T-helper 1 cell (primary cell): ENCODE measurements at regions not wholly inside any gene's neighbourhood (a gene's known extent, or its start where the extent isn't known, plus 50 kb on each side); places are given as distances from the start of the nearest gene placed in this dataset.
"Not testable (repeated sequence)": the region's sequence is repeated elsewhere in the genome, so short reads cannot be mapped to it uniquely, and the experiment has no call there.

Experiments used
- DNase-seq, 5 donors: peaks; one replicate each; pipeline ENCODE4 v3.0.0-alpha.2; 2012 to 2020

DNA sequence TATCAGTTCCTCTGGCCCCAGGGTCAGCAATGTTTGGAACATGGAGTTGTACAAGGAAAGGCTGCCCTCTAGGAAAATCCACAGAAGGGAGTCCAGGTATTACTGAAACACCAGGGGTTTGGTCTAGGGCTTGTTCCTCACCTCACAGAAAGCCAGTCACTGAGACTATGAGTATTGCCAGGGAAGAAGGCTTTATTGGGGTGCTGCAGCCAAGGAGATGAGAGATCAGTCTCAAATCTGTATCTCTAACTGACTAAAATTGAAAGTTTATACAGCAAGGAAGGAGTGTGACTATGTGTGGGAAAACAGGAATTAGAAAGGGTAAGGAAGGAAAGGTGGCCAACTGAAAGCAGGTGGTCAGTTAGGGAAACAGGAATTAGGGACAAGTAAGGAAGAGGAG, 172.3 kb downstream of the LYPLAL1 start:
- DNase-seq, result no peak

DNA sequence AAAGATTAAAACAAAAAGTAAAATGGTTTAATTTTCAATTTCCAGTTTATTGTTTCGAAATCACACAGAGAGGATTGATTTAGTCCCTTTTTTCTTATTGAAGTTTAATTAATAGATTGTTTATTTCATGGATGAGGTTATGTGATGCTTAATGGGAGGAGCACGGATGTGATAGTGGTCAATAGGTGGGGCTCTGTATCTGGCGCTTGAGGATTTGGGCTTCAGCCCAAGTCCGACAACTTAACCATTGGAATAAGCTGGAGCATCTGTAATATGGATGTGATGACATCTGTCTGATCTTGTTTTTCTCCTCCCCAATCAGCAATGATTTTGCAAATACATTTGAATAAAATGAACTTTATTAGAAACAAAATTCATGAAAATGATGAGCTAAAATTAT, 169.2 kb downstream of the LYPLAL1 start:
- DNase-seq, result no peak

DNA sequence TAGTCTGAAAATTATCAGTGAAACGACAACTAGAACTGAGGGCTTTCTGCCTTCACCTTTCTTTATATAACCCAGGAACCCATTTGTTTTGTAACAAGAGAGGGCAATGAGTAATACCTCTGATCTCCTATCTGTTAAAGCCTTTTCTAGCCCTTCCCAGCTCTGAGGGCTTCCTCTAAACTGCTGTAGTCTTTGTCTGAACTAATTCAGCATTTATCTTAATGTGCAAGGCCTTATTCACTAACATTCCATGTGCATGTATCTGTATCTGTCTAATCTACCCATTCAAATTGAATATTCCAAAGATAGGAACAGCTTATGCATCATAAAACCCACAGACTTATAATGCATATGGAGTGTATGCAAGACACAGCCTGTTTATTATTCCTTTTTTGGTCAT, 167.1 kb downstream of the LYPLAL1 start:
- DNase-seq, result no peak

DNA sequence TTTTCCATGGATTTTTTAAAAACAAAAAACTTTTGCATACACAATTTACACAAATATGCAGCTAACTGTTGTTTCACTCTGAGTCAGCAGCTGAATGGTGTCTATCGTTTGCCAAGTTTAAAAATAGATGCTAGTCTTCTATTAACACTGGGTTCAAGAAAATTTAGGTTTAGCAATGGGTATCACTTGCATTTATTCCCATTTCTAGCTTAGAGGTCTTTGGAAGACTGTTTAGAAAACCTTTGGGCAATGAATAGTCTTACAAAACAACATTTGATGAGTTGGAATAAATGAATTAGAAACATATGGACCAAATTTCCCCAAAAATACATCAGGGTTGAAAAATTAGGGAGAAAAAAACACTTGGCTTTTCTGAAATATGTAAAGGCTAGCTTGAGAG, 165.8 kb downstream of the LYPLAL1 start:
- no peak for DNase-seq

DNA sequence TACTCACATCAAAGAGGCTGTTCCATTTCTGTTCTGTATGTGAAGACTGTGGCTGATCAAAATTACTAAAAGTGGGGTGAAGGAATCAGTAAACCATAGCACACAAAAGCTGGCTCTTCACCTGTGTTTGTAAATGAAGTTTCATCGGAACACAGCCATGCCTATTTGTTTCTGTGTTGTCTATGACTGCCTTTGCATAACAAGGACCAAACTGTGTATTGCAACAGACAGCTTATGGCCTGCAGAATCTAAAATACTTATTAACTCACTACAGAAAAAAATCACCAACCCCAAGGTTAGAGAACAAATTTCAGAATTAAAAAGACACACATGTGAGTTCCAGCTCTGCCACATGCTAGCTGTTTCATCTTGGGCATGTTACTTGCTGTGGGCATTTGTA, 163.9 kb downstream of the LYPLAL1 start:
- DNase-seq, result no peak

DNA sequence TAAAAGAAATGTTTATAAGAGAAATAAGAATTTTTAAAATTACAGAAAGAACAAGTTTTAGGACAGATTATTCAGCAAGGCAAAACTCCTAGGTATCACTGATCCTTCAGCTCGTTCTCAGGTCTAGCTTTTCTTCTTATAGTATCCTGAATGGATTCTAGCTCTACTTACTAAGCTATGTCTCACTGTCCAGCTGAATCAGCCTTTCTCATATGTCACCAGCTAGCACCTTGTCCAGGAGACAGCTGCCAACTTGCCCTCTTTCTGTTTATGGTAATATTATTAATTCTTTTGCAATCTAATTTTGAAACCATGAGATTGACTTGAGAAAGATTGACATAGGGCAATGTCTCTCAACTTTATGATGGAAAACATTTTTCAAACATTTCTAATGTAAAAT, 159.9 kb downstream of the LYPLAL1 start:
- DNase-seq, result no peak

DNA sequence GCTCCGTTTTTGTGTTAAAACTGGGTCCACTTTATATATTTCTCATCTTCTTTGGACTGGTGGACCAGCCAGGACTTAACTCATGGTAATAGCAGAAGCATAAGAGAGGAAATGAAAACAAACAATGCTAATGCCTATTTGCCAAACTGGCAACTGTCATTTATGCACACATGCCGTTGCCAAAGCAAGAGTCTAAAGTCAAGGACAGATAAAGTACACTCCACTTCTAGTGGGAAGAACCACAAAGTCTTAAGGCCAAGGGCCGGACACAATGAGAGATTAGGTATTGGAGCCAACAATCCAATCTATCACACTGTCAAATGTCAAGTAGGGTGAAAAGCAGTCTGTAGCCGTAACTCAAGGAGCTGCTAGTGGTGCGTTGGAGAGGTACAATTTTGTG, 157.7 kb downstream of the LYPLAL1 start:
- no peak for DNase-seq

DNA sequence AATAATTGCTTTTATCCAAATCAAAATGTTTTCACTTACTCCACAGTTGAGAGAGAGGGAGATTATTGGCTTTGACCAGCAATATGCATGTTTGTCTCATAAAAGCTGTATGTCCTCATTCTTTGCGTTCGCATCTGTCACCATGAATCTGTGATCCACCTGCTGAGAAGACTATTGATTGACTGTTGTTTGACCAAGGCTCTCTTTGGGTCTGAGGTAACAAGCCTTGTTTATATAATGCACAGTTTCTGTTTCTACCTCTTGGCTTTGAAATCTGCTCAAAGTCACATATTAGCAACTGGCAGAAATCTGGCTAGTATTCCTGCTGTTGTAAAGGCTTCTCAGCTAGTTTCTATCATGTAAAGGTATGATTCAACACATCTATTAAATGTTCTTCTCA, 157.0 kb downstream of the LYPLAL1 start:
- DNase-seq, result no peak

DNA sequence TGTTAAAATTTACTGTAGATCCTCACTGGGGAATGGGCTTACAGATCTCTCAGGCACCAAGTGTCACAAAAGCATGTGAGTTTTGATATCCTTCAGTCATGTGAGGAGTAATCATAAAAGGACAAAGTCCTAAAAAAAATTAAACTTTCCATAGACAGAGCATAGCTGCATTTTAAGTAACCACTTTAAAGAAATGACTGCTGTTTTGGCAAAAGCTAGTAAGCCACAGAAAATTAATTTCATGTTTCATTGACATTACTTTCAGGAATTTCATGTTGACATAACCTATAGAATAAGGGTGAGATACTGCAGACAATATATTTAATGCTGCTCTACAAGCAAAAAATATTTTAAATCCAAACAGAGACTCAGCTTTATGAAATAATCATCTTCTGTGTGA, 156.3 kb downstream of the LYPLAL1 start:
- DNase-seq, result no peak

DNA sequence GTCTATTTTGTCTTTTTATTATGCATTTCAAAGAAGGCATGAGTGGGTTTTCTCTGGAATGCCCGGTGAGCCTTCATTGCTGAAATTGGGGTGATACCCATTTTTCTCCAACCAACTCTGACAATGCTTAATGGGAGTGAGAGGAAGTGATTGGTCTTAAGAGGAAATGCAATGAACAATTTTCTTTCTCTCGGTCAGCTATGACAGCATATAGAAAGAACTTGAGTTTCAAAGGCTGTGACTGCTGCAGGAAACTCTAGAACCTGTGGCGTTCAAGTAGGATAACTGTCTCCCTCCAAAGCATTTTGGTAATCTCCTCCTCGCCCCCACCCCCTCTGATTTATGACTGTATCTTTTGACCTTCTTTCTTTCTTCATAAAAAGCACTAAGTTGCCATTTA, 155.9 kb downstream of the LYPLAL1 start:
- no peak for DNase-seq

DNA sequence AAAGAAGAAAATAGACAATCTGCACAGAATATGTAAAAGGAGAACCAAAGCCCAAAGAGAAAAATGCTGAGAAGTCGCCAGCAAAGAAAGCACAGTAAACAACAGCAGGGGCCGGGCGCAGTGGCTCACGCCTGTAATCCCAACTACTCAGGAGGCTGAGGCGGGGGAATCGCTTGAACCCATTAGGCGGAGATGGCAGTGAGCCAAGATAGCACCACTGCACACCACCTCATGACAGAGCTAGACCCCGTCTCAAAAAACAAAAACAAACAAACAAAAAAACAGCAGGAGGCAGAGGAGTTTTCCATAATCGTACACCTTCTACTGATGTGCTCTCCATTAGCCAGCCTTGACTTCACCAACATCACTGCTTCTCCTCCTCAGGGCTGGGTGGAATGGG, 153.2 kb downstream of the LYPLAL1 start:
- DNase-seq, result no peak

DNA sequence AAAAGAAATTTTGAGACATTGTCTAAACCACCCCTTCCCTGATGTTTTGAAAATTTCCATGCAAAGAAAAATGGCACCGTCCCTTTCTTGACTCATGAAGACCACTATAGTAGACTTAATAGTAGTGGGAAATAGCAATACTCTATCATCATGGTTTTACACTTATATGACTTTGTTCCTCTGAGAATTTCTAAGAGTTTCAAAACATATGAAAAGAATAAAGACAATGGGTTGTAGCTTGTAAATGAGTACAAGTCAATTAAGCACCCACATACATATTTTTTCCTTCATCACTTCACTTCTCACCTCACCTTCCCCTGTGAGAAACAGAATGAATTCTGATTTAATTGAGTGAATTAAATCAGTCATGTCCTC, 151.7 kb downstream of the LYPLAL1 start:
- no peak for DNase-seq

DNA sequence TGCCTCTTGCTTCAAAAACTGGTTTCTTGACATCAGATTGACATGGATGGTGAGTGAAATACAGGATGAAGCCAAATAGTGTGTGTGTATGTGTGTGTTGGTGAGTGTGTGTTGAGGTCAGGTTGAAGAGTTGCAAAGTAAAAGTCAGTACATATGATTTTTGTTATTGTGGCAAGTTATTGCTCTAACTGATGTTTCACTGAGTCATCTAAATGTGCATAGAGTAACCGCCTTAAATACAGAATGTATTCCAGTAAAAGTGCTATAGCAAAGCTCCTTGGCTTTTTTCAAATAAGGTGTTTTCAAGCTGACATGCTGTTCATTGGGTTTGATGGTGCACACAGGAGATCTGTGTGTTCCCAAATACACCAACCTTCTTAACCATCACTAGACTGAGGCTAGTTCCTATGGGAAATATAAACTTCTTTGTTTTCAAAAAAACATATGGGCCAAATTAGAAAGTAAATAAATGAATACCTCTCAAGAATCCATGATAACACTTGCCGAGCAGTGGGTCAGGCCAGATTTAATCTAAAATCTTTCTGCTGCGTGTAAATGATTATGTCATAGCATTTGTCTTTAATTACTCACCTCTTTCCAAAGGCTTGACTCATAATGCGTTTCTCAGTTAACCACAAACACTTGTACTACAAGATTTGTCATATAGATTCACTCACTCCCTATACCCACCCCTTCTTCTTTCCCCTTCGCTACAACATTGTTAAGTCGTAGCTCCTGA, 151.1 kb downstream of the LYPLAL1 start:
- peak in 1 of 5 donors; percentile 48 for DNase-seq

DNA sequence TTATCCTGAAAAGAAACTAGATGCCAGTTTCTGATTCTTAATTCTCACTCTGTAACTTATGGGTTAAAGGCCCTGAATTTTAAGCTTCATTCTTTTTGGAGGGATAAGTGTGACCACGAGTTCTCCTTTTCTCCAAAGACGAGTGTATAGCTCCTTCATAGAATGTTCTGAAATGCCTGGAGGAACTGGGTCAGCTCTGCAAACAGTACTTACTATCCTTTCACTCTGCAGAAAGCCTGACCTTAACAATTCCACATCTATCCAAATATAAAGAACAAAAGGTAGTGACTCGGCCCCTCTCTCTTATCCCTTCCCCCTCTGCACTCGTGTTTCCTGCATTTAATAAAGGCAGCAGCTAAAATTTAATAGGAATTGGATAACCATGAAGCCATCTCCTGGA, 150.5 kb downstream of the LYPLAL1 start:
- DNase-seq, result no peak

DNA sequence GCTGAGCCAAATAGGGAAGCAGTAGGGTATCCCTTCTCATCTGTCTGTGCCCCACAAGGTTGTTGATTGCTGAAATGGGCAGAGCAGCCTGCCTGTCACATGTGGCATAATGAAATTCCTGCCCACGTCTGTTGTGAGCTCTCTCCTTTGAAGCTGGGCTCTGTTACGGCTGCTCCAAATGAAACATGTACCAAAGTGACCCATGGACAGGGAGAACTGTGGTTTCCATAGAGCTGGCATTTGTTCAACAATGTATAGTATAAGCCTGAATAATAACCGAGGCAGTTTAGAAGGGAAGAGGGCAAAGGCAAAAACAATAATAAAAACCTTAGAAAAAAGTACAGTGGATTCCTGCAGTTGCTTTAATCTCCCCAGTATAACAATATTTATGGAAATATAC, 149.7 kb downstream of the LYPLAL1 start:
- DNase-seq, result no peak

DNA sequence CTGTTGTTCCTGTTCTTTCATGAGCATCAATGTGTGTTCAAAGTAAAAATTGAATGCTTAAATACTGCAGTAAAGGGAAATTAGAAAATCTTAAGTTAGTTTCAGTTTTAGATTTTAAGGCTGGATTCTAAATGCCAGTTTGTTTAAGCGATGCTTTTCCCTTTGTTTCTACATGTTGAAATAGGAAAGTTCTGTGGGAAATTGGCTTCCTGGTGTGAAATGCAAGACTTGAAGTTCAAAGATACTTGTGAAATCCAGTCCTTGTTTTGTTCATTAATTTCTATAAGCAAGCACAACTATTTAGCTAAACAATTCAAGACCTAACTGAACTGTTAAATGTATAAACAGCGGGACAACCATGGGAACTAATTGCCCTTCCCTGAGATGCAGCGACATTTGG, 149.1 kb downstream of the LYPLAL1 start:
- no peak for DNase-seq

DNA sequence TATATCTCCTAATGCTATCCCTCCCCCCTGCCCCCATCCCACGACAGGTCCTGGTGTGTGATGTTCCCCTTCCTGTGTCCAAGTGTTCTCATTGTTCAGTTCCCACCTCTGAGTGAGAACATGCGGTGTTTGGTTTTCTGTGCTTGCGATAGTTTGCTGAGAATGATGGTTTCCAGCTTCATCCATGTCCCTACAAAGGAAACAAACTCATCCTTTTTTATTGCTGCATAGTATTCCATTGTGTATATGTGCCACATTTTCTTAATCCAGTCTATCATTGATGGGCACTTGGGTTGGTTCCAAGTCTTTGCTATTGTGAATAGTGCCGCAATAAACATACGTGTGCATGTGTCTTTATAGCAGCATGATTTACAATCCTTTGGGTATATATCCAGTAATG, 146.9 kb downstream of the LYPLAL1 start:
- not testable (repeated sequence) for DNase-seq

DNA sequence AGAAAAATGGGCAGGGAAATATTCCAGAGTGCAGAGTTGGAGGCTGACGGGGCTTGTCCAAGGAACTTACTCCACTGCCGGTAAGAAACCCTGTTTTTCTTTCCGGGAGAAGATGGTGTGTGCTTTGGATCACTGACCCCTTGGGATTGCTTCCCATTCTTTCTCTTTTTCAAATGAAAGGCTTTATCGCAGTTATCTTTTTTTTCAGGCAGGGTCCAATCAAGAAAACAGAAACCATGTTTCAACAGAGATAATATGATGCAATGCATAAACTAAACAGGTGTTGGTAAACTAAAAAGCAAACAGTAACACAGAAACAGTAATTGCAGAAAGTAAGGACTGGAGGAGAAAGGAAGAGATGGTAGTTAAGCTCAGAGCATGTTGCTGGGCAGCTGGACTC, 145.1 kb downstream of the LYPLAL1 start:
- DNase-seq, result no peak

DNA sequence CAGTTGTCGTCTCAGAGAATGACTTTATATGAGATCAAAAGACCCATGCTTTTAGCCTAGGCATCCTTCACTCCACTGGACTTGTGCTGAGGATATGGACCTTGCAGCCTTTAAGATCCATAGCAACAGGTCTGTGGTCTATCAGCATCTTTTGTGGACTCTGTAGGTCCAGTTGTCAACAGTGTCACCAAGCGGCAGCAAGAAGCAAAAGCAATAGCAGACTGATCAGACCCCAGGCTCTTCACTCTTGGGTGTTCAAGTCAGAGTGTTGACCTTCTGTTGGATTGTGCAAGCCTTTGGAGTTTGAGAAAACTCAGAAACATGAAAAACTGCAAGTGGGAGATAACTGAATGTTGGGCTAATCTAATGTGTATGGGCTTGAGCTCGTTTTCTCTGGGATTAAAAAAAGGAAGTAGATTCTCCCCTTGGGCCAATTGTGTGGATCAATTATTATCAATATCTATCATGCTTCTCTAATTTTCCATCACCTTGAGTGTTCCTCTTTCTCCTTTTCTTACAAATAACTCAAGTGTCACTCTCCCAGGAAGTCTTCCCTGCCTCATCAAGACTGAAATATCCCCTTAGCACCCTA, 144.2 kb downstream of the LYPLAL1 start:
- no peak for DNase-seq

DNA sequence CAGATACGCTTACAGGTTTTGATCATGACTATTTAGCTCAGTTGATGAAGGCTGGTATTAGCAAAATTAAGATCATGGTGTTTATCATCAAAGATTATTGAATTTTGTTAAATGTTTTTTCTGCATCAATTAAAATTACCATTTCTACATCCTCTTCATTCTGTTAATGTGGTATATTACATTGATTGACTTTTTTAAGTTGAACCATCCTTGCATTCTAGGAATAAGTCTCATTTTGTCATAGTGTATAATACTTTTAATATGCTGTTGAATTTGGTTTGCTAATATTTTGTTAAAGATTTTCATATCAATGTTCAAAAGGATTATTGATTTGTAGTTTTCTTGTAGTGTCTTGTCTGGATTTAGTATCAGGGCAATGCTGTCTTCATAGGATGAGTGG, 142.4 kb downstream of the LYPLAL1 start:
- DNase-seq, result no peak

DNA sequence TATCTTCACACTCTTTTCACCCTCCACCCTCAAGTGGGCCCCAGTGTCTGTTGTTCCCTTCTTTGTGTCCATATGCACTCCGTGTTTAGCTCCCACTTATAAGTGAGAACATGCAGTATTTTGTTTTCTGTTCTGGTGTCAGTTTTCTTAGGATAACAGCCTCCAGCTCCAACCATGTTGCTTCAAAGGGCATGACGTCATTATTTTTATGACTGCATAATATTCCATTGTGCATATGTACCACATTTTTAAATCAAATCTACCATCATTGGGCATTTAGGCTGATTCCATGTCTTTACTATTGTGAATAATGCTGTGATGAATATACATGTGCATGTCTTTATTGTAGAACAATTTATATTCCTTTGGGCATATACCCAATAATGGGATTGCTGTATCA, 140.3 kb downstream of the LYPLAL1 start:
- no peak for DNase-seq

DNA sequence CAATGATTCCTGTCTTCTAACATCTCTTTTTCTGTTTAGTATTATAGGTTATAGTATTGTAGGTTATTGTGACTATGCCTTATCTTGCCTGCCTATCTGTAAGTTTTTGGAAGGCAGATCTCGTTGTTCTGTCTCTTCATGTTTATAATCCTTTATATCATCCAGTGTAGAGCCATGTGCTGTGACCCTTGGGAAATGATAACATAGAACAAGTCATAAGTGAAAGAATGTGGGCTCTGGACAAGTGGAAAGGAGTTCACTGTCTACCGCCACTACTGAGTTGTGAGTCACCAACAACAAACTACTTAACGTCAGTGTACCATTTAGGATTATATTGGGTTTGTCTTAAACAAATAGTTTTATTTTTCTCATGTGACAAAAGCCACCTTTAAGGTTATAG, 139.3 kb downstream of the LYPLAL1 start:
- no peak for DNase-seq

DNA sequence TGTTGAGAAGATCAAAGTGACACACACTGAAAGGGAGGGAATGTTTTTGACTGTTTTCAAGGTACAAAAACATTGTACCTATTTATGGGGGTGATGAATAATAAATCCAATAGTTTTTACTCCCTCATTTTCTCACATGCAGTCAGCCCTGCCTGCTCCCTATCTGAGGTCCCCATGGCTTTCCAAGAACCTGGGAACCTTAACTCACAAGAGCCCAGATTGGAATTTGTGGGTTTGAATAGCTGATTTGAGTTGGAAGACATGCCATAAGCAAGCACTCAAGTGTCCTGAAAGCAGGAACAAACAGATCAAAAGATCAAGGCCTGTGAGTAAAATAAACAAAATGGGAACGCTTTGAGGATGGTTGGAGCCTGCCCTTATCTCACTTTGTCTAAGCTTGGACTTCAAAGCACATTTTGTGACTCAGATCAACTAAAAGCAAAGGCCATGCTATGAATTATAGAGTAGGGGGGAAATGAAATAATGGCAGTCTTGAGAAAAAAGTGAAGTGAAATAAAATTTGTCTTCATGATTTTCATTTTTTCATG, 136.6 kb downstream of the LYPLAL1 start:
- DNase-seq, result no peak

DNA sequence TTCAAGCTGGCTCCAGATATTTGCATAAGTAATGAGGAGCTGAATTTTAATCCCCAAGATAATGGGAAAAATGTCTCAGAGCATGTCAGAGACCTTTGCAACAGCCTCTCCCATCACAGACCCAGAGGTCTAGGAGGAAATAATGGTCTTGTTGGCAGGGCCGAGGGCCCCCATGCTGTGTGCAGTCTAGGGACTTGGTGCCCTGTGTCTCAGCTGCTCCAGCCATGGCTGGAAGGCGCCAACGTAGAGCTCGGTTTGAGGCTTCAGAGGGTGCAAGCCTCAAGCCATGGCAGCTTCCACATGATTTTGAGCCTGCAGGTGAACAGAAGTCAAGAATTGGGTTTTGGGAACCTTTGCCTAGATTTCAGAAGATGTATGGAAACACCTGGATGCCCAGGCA, 134.7 kb downstream of the LYPLAL1 start:
- DNase-seq, result no peak
